DND-41 (cell line): ENCODE measurements at regions not wholly inside any gene's neighbourhood (a gene's known extent, or its start where the extent isn't known, plus 50 kb on each side); places are given as distances from the start of the nearest gene placed in this dataset.

ENCODE experiments used
- EZH2 ChIP-seq: IDR thresholded peaks from 3 replicates; pipeline ENCODE4 v1.6.1; 2012; ENCODE audit warnings: borderline replicate concordance, low read depth, mild to moderate bottlenecking, moderate library complexity, low read length, inconsistent platforms; ENCODE audit not compliant: severe bottlenecking
- TF ChIP-seq, protein P1 (sequence below): IDR thresholded peaks from 2 replicates; pipeline ENCODE4 v1.5.1; 2012; ENCODE audit warnings: borderline replicate concordance, low read length, moderate library complexity, mild to moderate bottlenecking; ENCODE audit not compliant: poor library complexity, severe bottlenecking; ENCODE audit errors: extremely low read depth

GRCh38 chr13:73851104-73851503 lies 283.1 kb downstream of the KLF12 start:
- TF ChIP-seq, protein P1, sequence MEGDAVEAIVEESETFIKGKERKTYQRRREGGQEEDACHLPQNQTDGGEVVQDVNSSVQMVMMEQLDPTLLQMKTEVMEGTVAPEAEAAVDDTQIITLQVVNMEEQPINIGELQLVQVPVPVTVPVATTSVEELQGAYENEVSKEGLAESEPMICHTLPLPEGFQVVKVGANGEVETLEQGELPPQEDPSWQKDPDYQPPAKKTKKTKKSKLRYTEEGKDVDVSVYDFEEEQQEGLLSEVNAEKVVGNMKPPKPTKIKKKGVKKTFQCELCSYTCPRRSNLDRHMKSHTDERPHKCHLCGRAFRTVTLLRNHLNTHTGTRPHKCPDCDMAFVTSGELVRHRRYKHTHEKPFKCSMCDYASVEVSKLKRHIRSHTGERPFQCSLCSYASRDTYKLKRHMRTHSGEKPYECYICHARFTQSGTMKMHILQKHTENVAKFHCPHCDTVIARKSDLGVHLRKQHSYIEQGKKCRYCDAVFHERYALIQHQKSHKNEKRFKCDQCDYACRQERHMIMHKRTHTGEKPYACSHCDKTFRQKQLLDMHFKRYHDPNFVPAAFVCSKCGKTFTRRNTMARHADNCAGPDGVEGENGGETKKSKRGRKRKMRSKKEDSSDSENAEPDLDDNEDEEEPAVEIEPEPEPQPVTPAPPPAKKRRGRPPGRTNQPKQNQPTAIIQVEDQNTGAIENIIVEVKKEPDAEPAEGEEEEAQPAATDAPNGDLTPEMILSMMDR, result no peak
- TF ChIP-seq EZH2, result no peak
